ENCODE measurements at regions not wholly inside any gene's neighbourhood (a gene's known extent, or its start where the extent isn't known, plus 50 kb on each side); places are given as distances from the start of the nearest gene placed in this dataset.

DNA sequence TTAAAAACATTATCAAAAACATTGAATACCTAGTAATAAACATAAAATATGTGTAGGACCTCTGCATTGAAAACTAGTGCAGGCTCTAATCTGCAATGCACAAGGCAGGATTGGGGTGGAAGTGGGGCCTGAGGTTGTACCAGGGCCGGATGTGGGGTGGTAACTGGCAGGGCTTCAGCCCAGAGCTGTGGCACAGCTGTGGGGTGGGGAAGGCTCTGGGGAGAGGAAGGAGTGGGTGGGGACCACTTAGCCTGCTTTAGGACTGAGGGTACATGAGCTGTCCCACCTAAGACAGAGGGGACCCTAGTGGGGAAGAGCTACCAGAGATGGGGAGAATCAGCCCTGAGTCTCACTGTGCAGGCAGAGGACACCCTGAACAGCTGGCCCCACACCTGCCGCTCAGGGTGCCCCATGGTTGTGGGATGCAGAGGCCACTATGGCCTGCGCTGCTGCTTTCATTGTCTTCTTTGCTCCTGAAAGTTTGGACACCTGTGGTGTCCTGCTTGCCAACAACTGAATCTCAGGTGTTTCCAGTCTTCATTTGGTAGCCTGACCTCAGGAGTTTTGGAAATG is 311.4 kb downstream of the TLE4 start:
- DNase-seq (ENCODE audit: extremely low read depth in 1 of 4, low spot score in 3 of 4): no peak
- 10% methylated on average over 2 of the region's 3 CpGs for WGBS (ENCODE audit: insufficient coverage, low coverage, missing lambda C conversion rate)
- no TSS peak for BruUV-seq (replicated peaks)
- Histone ChIP-seq H3K36me3 (ENCODE audit: control insufficient read depth, insufficient read depth, low read length) (no peaks in the 10 kb centered on the region), H3K4me1 (replicated peaks in 1 of 2; ENCODE audit: control insufficient read depth in 2 of 2, insufficient read depth in 2 of 2, low read length in 2 of 2) (no peaks in the 10 kb centered on the region), H3K4me3 (no peak overlapping the region), H3K27ac (ENCODE audit: extremely low read depth, low read depth, low read length) (no peak overlapping the region), H3K27me3 (ENCODE audit: control insufficient read depth in 2 of 2, insufficient read depth in 2 of 2, low read length in 2 of 2) (no peaks in the 10 kb centered on the region), H3K9me1 (ENCODE audit: control insufficient read depth, insufficient read depth, low read length) (no peaks in the 10 kb centered on the region), H3K79me2 (ENCODE audit: control insufficient read depth, insufficient read depth, low read length) (no peaks in the 10 kb centered on the region), H3K4me2 (ENCODE audit: insufficient read depth, low read length) (no peak overlapping the region), H3K9me3 (replicated peaks; ENCODE audit: control insufficient read depth, insufficient read depth, low read depth, low read length) (no peaks in the 10 kb centered on the region), H4K20me1 (replicated peaks; ENCODE audit: control insufficient read depth, insufficient read depth, low read length) (no peaks in the 10 kb centered on the region), H3K9ac (ENCODE audit: insufficient read depth in 1 of 2, low read depth in 2 of 2, low read length in 2 of 2) (no peak overlapping the region), H2AFZ (ENCODE audit: low read depth, low read length) (no peak overlapping the region)
- FAIRE-seq: no peak
- TF ChIP-seq ZNF699 (CRISPR knock-in tag; IDR thresholded peaks at IDR 0.05; ENCODE audit: insufficient replicate concordance) (no peak), ZNF212 (CRISPR knock-in tag; IDR thresholded peaks at IDR 0.05) (no peak), NRF1 (conservative IDR thresholded peaks at IDR 0.05 in 1 of 2, IDR thresholded peaks at IDR 0.05 in 1 of 2) (no peak), TRIM24 (IDR thresholded peaks at IDR 0.05) (no peak), PCBP2 (IDR thresholded peaks at IDR 0.05; ENCODE audit: low read depth, low read length, poor library complexity, severe bottlenecking) (no peak), HDAC3 (IDR thresholded peaks at IDR 0.05; ENCODE audit: borderline replicate concordance, partially characterized antibody) (no peak), SIN3B (IDR thresholded peaks at IDR 0.05; ENCODE audit: low read depth) (no peak), NEUROD1 (IDR thresholded peaks at IDR 0.05; ENCODE audit: borderline replicate concordance, low read depth, low read length, partially characterized antibody) (no peak), PURB (CRISPR knock-in tag; IDR thresholded peaks at IDR 0.05; ENCODE audit: low read depth) (no peak), ZSCAN32 (CRISPR knock-in tag; IDR thresholded peaks at IDR 0.05) (no peak), MBD1 (CRISPR knock-in tag; IDR thresholded peaks at IDR 0.05) (no peak), SNRNP70 (optimal IDR thresholded peaks at IDR 0.05; ENCODE audit: low read depth, low read length) (no peak), CEBPB (tag; IDR thresholded peaks at IDR 0.05) (no peak), ZNF41 (CRISPR knock-in tag; conservative IDR thresholded peaks at IDR 0.05) (no peak), CHAMP1 (IDR thresholded peaks at IDR 0.05) (no peak), KHSRP (IDR thresholded peaks at IDR 0.05) (no peak), ZNF408 (CRISPR knock-in tag; IDR thresholded peaks at IDR 0.05; ENCODE audit: low read depth) (no peak), SMAD4 (CRISPR knock-in tag; conservative IDR thresholded peaks at IDR 0.05) (no peak)
- TF ChIP-seq, protein P1, sequence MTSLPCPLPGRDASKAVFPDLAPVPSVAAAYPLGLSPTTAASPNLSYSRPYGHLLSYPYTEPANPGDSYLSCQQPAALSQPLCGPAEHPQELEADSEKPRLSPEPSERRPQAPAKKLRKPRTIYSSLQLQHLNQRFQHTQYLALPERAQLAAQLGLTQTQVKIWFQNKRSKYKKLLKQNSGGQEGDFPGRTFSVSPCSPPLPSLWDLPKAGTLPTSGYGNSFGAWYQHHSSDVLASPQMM (CRISPR knock-in tag; IDR thresholded peaks at IDR 0.05): no peak
- TF ChIP-seq, protein P2, sequence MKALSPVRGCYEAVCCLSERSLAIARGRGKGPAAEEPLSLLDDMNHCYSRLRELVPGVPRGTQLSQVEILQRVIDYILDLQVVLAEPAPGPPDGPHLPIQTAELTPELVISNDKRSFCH (CRISPR knock-in tag; IDR thresholded peaks at IDR 0.05): no peak
- TF ChIP-seq, protein P2 (tag; IDR thresholded peaks at IDR 0.05): no peak
- ChIA-PET POLR2A (no interaction called here), CTCF (ENCODE audit: low intra/inter-chr PET ratio) (no interaction called here)
- intact Hi-C loops (cut with micrococcal nuclease) (no loop called here), in situ Hi-C loops (cut with MboI) (no loop called here)
- ATAC-seq: no peak
